Activated naive CD4-positive, alpha-beta T cell treated with anti-CD3 and anti-CD28 coated beads, Interleukin-2, amount 50 U/mL, for 24 hours (primary cell): ENCODE measurements at regions not wholly inside any gene's neighbourhood (a gene's known extent, or its start where the extent isn't known, plus 50 kb on each side); places are given as distances from the start of the nearest gene placed in this dataset.

Experiments
- H3K27ac Mint-ChIP-seq: one replicate; pipeline ENCODE4 v1.8.0; 2021; ENCODE audit warnings: mild to moderate bottlenecking, mixed read lengths
- H3K27me3 Mint-ChIP-seq: one replicate; pipeline ENCODE4 v1.8.0; 2021; ENCODE audit warnings: mixed read lengths
- H3K36me3 Mint-ChIP-seq: one replicate; pipeline ENCODE4 v1.8.0; 2021; ENCODE audit warnings: mixed read lengths
- H3K4me1 Mint-ChIP-seq: one replicate; pipeline ENCODE4 v1.8.0; 2021; ENCODE audit warnings: mixed read lengths
- H3K4me3 Mint-ChIP-seq: one replicate; pipeline ENCODE4 v1.8.0; 2021; ENCODE audit warnings: mild to moderate bottlenecking, mixed read lengths
- H3K9me3 Mint-ChIP-seq: one replicate; pipeline ENCODE4 v1.8.0; 2021; ENCODE audit warnings: mixed read lengths

DNA sequence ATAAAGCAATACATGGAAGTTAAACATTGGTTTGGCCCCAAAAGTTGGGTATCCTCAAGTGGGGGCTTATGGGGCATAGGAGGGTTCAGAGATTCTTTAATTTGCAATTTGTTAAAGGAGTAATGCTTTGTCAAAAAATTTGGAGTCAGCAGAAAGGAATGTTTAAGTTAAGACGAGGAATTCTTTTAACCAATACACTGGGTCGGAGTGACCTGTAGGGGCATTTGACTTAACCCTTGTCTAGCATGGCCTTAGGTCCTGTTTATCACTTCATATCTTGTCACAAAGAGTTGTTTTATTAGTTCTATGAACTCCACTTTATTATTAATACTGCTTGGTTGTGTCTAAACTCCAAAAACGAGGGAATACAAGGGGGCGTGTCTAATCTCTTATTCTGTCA lies 656.1 kb upstream of the RORB start:
- H3K36me3 Mint-ChIP-seq, result no peaks in the 10 kb centered on the region
- H3K9me3 Mint-ChIP-seq, result no peaks in the 10 kb centered on the region
- no peak overlapping the region for H3K4me3 Mint-ChIP-seq
- no peaks in the 10 kb centered on the region for H3K4me1 Mint-ChIP-seq
- no peaks in the 10 kb centered on the region for H3K27me3 Mint-ChIP-seq
- no peak overlapping the region for H3K27ac Mint-ChIP-seq

DNA sequence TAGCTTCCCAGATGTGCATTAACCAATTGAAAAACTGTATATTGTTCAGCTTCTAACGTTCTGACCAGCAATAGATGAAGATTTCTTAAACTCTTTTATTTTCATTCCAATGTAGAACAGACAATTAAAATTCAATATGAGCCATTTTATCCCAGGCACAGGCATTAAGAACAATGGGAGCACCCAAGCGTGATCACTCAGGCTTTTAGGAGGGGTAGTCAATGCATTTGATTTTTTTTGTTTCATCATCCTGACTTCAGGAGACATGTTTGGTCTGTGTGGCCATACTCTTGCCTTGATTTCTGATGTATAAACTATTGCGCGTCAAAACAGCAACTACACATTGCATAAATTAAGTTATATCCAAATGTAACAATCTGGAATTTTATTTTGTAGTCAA lies 653.0 kb upstream of the RORB start:
- H3K36me3 Mint-ChIP-seq, result no peaks in the 10 kb centered on the region
- H3K27me3 Mint-ChIP-seq, result no peaks in the 10 kb centered on the region
- no peak overlapping the region for H3K27ac Mint-ChIP-seq
- peaks cover 4% of the 10 kb centered on the region for H3K9me3 Mint-ChIP-seq
- H3K4me1 Mint-ChIP-seq, result no peaks in the 10 kb centered on the region
- no peak overlapping the region for H3K4me3 Mint-ChIP-seq

DNA sequence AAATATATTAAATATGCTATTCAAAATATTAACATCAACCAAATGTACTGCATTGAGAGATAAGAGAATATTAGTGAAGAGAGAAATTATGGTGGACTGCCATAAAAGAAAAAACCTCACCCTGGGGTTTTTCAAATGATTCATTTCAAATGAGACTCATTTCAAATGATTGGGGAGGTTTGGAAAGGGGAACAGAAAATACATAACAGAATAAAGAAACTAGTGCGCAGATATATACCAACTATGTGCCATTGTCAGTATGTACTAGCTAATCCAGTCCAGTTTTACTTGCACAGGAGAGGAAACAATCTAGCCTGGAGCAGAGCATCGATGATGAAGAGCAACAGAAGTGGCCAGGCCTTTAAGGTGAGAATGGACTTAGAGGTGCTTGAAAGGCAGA lies 651.6 kb upstream of the RORB start:
- H3K27me3 Mint-ChIP-seq, result no peaks in the 10 kb centered on the region
- no peaks in the 10 kb centered on the region for H3K4me1 Mint-ChIP-seq
- no peak overlapping the region for H3K4me3 Mint-ChIP-seq
- H3K9me3 Mint-ChIP-seq, result peaks cover 4% of the 10 kb centered on the region
- H3K36me3 Mint-ChIP-seq, result no peaks in the 10 kb centered on the region
- H3K27ac Mint-ChIP-seq, result no peak overlapping the region

DNA sequence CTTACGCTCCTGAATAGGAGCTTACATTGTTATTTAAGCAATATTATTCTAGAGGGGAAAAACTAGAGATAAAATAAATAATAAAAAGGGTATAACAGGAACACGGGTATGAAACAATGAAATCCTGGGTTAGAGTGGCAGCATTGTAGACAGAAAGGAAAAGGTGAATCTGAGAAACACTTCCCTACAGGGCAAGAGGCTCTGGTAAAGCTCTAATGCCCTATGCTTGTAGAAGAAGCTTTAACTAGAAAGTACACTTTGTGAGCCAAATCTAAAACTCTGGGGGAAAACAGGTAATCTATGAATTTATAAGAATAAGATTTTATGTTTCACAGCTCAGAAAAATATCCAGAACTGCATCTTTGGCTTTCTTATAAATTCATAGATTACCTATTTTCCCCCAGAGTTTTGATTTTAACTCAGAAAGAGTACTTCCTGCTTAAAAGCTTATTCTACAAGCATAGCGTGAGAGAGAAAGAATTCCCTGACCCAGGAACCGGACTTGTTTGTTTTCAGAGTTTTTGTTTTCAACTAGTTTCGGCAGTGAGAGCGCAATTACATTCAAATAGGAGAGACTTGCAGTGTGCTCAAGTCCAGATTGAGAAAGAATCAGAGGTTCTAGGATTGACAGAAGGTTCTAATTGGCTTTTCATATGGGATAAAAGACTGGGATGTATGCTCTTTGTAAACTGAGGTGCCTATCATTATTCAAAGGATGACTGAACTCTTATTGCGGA lies 651.0 kb upstream of the RORB start:
- Mint-ChIP-seq H3K27me3 (no peaks in the 10 kb centered on the region), H3K4me1 (no peaks in the 10 kb centered on the region), H3K4me3 (no peak overlapping the region), H3K9me3 (peaks cover 4% of the 10 kb centered on the region), H3K27ac (no peak overlapping the region), H3K36me3 (no peaks in the 10 kb centered on the region)

DNA sequence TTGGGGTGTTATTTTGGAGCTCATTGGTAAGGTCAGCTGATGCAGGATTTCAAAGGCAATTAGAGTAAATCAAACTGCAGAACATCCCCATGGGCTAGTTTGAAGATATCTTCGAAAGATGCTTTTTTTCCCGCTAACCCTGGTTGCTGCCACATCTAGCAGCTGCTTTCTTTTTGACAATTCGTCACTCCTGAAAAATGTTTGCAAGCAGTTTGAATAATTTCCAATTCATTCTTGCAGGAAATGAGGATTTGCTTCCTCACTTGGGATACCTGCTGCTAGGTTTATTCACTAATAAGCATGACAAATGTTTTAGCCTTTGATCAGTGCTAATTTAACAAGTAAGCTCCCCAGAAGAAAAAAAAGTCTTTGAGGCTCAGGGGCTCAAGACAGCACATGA lies 649.6 kb upstream of the RORB start:
- Mint-ChIP-seq H3K27me3 (no peaks in the 10 kb centered on the region), H3K9me3 (peaks cover 4% of the 10 kb centered on the region), H3K4me3 (no peak overlapping the region), H3K36me3 (no peaks in the 10 kb centered on the region), H3K27ac (no peak overlapping the region), H3K4me1 (no peaks in the 10 kb centered on the region)

DNA sequence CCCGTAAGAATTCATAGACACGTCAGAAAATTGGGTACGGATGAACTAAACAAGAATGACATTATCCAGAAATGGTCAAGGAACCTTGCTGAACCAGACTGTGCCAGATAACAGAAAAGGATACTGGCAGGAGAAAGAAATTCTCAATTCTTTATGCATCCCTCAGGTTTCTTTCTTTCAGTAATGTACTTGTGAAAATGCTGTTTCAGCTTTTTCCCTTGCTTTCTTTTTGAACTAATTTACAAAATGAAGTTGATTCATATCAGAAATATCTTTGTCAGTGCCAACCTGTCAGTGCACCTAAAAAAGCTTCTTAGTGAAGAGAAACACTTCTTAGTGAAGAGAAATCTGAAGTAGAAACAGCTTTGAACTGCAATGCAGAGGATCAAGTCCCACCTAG lies 643.6 kb upstream of the RORB start:
- peaks cover 2% of the 10 kb centered on the region for H3K9me3 Mint-ChIP-seq
- H3K4me3 Mint-ChIP-seq, result no peak overlapping the region
- no peaks in the 10 kb centered on the region for H3K27me3 Mint-ChIP-seq
- no peaks in the 10 kb centered on the region for H3K4me1 Mint-ChIP-seq
- H3K36me3 Mint-ChIP-seq, result no peaks in the 10 kb centered on the region
- no peak overlapping the region for H3K27ac Mint-ChIP-seq

DNA sequence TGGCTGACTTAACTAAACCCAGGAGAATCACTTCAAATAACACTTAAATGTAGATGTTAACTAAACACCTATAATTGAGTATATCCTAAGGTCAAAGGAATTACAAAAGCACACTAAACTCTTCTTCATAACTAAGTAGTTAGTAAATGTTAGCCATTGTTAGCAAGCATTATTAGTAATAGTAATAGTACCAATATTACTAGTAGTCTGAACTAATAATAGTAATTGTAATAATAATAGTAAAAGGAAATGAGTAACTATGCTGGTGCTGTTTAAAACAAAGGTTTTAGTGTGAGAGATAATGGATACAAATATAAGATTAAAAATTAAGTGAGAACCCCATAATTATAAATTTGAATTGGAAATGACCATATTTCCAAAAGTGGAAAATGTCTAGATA lies 641.9 kb upstream of the RORB start:
- no peaks in the 10 kb centered on the region for H3K4me1 Mint-ChIP-seq
- H3K36me3 Mint-ChIP-seq, result no peaks in the 10 kb centered on the region
- no peak overlapping the region for H3K27ac Mint-ChIP-seq
- no peaks in the 10 kb centered on the region for H3K27me3 Mint-ChIP-seq
- no peak overlapping the region for H3K4me3 Mint-ChIP-seq
- H3K9me3 Mint-ChIP-seq, result peaks cover 10% of the 10 kb centered on the region

DNA sequence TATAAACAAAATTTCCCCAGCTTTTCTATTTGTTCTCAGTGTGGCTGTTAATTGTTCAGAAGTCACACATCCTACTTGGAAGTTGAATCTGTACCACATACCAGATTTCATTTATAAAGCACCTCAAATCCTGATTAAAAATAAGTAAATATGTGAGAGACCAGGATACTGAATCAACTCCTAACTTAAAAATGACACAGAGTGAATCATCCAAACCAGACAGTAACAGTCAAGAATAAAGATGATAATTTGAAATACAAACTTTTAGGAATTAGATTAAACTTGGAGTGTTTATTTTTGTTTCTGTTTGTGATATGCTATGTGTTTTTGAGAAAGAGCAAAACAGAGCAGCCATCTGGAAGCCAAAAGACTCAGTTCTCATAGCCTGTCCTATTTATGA lies 633.2 kb upstream of the RORB start:
- Mint-ChIP-seq H3K4me3 (no peak overlapping the region), H3K27ac (no peak overlapping the region)

DNA sequence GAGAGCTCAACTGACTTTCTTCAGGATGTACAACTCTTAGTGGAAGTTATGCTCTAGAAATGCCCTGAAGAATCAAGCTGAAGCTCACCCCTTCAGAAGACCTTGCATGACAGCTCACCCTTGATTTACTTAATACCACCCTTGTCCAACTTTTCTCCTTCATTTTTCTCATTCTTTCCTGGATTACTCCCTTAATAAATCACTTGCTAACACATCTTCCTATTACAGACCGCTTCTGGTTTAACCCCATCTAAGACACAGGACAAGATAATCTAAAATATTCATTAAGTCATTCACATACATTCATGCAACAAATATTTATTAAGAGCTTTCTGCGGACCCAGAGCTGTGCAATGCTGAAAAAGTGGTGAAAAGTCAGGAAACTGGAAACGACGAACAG lies 630.7 kb upstream of the RORB start:
- no peak overlapping the region for H3K4me3 Mint-ChIP-seq
- no peaks in the 10 kb centered on the region for H3K27me3 Mint-ChIP-seq
- H3K27ac Mint-ChIP-seq, result no peak overlapping the region
- H3K36me3 Mint-ChIP-seq, result no peaks in the 10 kb centered on the region
- peaks cover 2% of the 10 kb centered on the region for H3K9me3 Mint-ChIP-seq
- no peaks in the 10 kb centered on the region for H3K4me1 Mint-ChIP-seq

More for the DNA sequence above, 633.2 kb upstream of the RORB start:
- peaks cover 13% of the 10 kb centered on the region for H3K9me3 Mint-ChIP-seq
- no peaks in the 10 kb centered on the region for H3K27me3 Mint-ChIP-seq
- no peaks in the 10 kb centered on the region for H3K36me3 Mint-ChIP-seq
- no peaks in the 10 kb centered on the region for H3K4me1 Mint-ChIP-seq

DNA sequence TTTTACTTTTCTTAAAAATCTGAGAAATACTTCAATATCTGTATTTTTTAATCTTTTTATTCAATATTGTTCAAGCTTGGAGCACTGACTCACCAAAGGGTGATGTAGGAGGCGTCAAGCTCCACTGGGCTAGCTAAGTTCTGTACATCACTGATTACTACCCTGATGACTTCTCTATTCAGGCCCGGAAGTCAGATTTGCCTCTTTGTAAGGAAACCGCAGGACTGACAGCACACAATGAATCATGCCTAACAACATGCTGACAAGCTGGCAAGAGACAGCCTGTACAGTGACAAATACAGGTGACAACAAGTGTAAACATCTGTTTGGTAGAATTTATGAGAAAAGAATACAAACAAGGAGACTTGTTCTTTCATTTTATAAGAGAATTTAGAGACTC lies 627.9 kb upstream of the RORB start:
- no peaks in the 10 kb centered on the region for H3K9me3 Mint-ChIP-seq
- H3K4me3 Mint-ChIP-seq, result no peak overlapping the region
- H3K27me3 Mint-ChIP-seq, result no peaks in the 10 kb centered on the region
- H3K36me3 Mint-ChIP-seq, result no peaks in the 10 kb centered on the region
- H3K27ac Mint-ChIP-seq, result no peak overlapping the region
- no peaks in the 10 kb centered on the region for H3K4me1 Mint-ChIP-seq

DNA sequence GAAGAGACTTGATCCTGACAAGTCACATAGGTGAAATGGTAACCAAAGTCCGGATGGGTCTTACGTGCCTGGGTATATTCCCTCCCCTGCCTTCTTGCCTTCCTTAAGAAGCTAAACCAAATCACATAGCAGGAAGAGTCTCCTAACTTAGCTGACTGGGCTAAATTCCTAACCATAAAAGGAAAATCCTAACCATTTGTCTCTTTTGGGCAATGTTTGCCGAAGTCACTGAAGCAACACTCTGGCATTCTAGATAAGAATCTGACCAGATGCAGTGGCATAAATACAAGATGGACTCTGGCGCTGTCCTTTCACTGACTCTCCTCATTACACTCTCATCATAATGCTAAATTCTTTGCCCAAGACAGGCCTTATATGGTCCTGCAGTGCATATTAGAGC lies 625.5 kb upstream of the RORB start:
- H3K4me3 Mint-ChIP-seq, result no peak overlapping the region
- H3K9me3 Mint-ChIP-seq, result no peaks in the 10 kb centered on the region
- no peaks in the 10 kb centered on the region for H3K36me3 Mint-ChIP-seq
- H3K4me1 Mint-ChIP-seq, result no peaks in the 10 kb centered on the region
- no peak overlapping the region for H3K27ac Mint-ChIP-seq
- H3K27me3 Mint-ChIP-seq, result no peaks in the 10 kb centered on the region

DNA sequence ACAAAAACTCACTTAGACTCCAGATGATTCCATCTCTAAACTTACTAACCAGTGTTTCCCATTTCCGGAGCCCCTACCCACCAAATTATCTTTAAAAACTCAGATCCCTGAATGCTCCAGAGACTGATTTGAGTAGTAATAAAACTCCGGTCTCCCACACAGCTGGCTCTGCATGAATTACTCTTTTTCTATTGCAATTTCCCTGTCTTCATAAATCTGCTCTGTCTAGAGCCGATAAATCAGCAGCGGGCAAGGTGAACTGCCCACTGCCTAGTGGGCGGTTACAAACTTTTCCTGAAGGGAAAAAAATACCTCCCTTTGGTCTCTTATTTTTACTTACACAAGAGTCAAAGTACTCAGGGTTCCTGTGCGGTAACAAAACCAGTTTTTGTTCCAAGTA lies 624.4 kb upstream of the RORB start:
- H3K36me3 Mint-ChIP-seq, result no peaks in the 10 kb centered on the region
- H3K9me3 Mint-ChIP-seq, result no peaks in the 10 kb centered on the region
- H3K4me3 Mint-ChIP-seq, result no peak overlapping the region
- H3K27ac Mint-ChIP-seq, result no peak overlapping the region
- H3K4me1 Mint-ChIP-seq, result no peaks in the 10 kb centered on the region
- no peaks in the 10 kb centered on the region for H3K27me3 Mint-ChIP-seq

DNA sequence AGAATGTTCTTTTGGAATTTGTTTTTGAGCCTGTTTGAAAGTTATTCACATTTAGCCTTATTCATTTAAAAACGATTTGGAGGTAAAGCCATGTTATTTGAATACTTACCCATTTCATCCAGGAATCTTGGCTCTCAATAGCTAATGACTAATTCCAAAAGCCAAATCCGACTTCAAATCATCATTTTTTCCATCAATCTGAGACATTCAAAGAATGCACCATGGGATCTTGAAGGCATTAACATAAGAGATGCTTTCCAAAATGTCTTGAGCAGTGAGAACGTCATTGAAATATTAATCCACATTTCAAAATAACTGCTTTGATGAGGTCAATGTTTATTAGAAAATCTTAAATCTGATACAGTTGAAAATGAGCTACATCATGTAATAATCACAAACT lies 617.0 kb upstream of the RORB start:
- Mint-ChIP-seq H3K27me3 (no peaks in the 10 kb centered on the region), H3K4me1 (no peaks in the 10 kb centered on the region), H3K9me3 (peaks cover 13% of the 10 kb centered on the region), H3K4me3 (no peak overlapping the region), H3K36me3 (no peaks in the 10 kb centered on the region), H3K27ac (no peak overlapping the region)

DNA sequence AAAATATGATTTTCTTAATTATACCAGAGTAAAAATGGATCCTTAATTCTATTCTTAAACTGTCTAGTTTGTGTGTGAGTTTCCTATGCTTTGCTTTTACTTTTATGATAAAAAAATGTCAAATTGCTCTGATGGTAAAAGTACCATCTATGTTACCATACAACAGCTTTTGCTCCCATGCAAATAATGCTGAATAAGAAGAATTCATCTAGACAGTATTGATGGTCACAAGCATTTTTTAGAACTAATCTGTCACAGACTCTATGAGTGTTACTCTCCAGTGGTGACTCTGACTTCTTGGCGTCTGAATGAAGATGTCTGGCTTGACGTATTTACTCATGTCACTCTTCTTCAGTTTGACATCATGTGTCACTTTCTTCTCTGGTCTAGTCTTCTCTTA lies 608.1 kb upstream of the RORB start:
- H3K4me1 Mint-ChIP-seq, result no peaks in the 10 kb centered on the region
- no peaks in the 10 kb centered on the region for H3K36me3 Mint-ChIP-seq

DNA sequence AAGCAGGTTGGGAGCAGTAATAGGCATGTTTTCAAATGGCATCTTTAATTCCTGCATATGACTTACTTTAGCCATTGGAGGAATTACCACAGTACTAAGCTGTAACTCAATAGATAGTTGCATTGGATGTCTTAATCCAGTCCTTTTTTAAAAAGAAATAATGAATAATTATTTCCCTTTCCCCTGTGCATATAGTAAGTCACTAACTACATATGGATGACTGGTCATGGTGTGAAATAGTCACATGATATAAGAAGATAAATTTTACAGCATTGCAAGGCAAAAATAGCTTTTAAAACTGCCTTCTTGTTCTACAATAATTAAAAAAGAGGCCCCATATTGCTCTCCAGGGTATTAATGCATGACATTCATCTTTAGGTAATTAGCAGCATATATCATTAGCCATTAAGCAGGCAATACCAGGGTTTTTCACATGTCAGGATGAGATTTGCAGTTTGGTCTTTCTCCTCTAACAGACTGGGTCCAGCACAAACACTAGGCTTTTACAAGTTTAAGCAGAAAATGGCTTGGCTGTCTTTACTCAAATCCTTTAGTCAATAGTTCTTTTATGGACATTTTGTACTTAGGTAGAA lies 606.4 kb upstream of the RORB start:
- Mint-ChIP-seq H3K36me3 (no peaks in the 10 kb centered on the region), H3K4me1 (no peaks in the 10 kb centered on the region), H3K4me3 (no peak overlapping the region), H3K9me3 (peaks cover 11% of the 10 kb centered on the region), H3K27ac (no peak overlapping the region), H3K27me3 (no peaks in the 10 kb centered on the region)

More for the DNA sequence above, 608.1 kb upstream of the RORB start:
- Mint-ChIP-seq H3K27ac (no peak overlapping the region), H3K9me3 (peaks cover 11% of the 10 kb centered on the region), H3K4me3 (no peak overlapping the region), H3K27me3 (no peaks in the 10 kb centered on the region)

DNA sequence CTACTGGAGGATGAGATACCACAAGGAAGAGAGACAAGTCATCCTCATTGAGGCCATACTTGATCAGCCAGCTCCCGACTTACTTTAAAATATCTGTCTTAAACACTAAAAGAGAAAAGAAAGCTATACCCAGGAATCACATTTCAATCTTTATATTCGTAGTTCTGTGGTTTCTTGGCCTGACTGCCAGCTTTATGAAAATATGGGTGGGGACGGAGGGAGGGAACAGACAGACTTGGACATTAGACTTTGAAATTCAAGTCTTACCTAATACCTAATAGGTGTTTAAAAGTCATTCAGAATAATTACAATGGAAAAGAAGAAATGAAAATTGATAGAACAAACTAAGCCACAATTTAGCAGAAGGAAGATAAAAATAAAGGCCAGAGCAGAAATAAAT lies 604.8 kb upstream of the RORB start:
- Mint-ChIP-seq H3K36me3 (no peaks in the 10 kb centered on the region), H3K27me3 (no peaks in the 10 kb centered on the region), H3K9me3 (peaks cover 9% of the 10 kb centered on the region), H3K27ac (no peak overlapping the region), H3K4me3 (no peak overlapping the region), H3K4me1 (no peaks in the 10 kb centered on the region)

DNA sequence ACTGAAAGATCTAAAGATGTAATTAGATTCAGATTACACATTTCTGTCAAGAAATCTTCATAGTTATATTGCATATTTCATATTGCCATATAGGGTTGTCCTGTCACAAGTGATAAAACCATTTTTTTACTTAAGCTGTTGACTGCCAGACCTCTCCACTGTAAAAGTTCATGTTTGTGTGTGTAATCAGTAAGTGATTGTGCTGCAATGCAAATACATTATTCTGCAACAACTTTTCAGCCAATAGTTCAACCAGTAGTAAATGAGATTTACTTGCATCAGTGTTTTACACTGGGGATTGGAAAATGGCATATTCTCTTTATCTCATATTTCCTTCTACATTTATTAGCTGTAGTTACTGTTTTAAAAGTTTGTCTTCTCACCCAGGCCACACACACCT lies 603.9 kb upstream of the RORB start:
- Mint-ChIP-seq H3K36me3 (no peaks in the 10 kb centered on the region), H3K27ac (no peak overlapping the region), H3K4me3 (no peak overlapping the region), H3K27me3 (no peaks in the 10 kb centered on the region), H3K9me3 (peaks cover 5% of the 10 kb centered on the region), H3K4me1 (no peaks in the 10 kb centered on the region)
